GM19438 (cell line): ENCODE measurements at regions not wholly inside any gene's neighbourhood (a gene's known extent, or its start where the extent isn't known, plus 50 kb on each side); places are given as distances from the start of the nearest gene placed in this dataset.
A peak's percentile ranks its signal among the peaks of the same experiment; 100 is the strongest.

Source experiments
- ATAC-seq: cut with Tn5 transposase; IDR thresholded peaks from one replicate; pipeline ENCODE4 v1.9.1; 2021; ENCODE audit warnings: low read depth; ENCODE audit not compliant: unreplicated experiment

DNA sequence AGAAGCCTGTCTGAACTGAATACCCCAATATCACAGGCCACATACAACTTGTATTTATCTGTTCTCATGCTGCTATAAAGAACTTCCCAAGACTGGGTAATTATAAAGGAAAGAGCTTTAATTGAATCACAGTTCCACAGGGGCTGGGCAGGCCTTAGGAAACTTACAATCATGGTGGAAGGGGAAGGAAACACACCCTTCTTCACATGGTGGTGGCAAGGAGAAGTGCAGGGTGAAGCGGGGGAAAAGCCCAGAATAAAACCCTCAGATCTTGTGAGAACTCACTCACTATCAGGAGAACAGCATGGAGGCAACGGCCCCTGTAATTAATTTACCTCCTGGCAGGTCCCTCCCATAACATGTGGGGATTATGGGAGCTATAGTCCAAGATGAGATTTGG is 50.3 kb upstream of the FNDC1 start:
- ATAC-seq = no peak

DNA sequence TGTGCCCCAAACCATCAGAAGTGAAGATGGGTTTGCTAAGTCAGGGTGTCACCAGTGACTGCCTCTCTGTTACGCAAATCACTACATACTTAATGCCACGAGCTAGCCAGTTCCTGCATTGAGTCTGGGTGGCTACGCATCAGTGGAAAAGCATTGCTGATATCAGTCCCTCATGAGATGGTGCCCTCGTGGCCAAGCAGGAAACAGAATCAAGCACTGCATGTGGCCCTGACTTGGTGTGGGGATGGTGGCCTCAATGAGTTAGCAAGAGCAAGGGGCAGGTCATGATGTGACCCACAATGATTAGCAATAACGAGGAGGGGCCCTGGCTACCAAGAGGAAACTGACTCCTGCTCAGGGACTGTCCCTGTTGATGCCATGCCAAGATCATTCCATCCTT is 51.6 kb upstream of the FNDC1 start:
- no peak for ATAC-seq

DNA sequence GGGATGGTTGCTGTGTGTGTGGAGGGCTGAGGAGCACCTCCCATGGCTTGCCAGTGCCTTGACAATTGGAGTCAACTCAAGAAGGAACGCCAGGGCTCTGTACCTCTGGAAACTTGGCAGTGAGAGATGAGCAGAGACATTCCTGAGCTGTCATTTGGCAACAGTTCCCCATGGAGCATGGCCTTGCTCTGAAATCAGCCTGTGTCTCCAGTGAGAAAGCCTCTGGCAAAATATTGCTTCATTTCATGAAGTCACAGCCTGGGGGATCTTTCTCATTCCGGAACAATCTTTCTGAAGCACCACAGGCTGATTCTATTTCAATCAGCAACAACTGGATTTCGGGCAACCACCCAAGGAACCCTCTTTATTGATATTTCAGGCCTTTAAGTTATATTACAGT is 52.2 kb upstream of the FNDC1 start:
- ATAC-seq = no peak

DNA sequence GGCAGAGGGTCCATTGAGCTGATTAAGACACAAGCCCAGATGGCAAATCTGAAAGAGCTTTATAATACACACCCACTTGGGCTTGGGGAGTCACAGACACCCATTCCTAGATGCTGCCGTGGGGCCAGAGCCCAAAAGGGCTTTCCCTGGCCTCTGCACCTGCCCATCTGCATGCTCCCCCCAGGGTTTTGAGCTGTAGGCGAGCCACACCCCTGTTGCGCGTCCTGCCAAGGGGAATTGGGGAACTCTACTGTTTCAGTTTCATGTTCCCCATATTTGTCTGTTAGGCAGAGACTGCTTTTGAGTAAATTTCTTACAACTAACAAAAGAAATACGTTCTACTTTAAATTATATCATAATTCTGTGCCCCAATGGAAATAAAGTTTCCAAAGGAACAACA is 52.9 kb upstream of the FNDC1 start:
- peak; percentile 77 for ATAC-seq

DNA sequence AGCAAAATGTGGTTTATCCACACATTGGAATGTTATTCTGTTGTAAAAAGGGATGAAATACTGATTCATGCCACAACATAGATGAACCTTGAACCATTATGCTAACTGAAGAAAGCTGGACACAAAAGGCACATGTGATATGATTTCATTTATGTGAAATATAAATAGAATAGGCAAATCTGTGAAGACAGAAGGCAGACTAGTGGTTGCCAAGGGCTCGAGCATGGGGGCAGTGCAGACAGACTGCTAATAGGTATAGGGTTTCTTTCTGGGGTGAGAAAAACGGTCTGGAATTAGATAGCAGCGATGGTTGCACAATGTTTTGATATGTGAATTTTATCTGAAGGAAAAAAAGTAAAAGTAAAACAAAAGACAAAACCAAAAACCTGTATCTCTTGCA is 54.6 kb upstream of the FNDC1 start:
- ATAC-seq = no peak

DNA sequence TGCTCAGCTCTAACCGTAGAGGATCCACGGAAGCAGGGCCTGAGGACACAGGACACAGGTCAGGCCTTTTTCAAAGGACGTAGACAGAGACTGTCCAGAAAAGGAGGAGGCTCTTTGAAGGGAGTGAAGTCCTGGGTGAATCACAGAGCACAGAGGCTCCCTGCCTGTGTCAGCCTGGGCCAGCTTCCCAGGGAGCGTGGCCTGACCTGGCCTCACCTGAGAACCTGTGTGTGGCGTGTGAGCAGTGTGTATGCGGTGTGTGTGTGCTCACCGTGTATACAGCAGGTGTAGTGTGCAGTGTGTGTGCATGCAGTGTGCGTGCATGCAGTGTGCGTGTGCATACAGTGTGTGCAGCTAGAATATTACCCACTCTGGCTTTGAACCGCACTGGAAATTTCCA is 56.0 kb upstream of the FNDC1 start:
- no peak for ATAC-seq

DNA sequence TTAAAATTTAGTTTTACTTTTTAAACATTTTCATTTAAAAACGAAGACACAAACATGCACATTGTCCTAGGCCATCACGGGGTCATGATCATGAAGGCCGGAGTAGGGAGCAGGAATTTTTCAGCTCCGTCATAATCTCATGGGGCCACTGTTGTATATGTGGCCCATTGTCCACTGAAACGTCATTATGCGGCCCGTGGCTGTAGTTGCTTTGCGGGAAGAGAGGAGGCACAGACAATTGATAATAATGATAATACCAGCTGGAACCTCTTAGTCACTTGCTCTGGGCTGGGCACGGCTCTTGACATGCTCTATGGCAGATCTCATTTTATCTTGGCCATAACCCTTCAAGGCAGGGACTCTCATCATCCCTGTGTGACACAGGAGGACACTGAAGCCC is 56.5 kb upstream of the FNDC1 start:
- ATAC-seq = no peak

DNA sequence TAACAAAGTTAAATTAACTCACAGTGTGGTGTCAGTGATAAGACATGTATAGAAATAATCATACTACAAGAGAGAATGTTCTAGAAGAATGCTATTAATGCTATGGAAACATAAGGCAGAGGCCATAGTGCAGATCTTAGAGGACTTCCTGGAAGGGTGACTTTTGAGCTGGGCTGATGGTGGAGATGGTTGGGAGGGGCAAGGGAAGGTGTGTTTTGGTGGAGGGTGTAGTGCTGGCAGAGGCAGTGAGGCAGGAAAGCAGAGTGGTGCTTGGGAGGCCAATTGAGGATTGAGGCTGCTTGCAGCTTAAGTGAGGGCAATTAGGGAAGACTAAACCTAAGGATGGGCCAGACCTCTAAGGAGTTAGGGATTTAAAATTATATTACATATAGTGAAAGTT is 58.5 kb upstream of the FNDC1 start:
- no peak for ATAC-seq

DNA sequence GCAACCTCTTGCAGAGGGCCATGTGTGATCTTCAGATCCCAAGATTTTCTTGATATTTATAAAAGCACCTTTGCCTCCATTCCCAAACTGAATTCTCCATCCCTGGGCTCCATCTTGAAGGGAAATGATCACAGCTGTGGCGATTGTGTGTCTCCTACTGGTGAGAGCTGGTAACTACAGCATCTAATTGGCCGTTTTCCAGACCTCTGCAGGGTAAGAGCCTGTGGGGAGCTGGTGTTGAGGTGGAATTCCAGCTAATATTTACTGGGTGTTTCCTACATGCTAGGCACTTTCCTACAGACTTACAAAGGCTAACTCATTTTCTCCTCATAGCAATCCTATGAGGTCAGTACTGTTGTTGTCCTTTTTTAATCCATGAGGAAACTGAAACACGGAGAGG is 59.2 kb upstream of the FNDC1 start:
- ATAC-seq = no peak

DNA sequence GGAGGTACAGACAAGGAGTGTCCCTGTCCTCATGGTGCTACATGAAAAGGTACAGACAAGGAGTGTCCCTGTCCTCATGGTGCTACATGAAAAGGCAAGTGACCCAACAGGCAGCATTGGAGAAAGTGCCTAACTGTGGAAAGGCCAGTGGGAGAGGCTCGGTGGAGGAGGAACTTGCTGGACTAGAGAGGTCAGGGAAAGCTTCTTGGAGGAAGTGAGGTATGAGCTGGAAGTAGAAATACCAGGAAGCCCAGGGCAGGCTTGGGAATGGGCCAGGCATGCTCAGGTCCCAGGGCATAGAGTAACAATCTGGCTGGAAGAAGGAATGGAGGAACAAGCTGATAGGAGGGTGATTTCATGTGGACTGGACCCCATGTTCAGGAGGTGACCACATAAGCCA is 59.8 kb upstream of the FNDC1 start:
- no peak for ATAC-seq

DNA sequence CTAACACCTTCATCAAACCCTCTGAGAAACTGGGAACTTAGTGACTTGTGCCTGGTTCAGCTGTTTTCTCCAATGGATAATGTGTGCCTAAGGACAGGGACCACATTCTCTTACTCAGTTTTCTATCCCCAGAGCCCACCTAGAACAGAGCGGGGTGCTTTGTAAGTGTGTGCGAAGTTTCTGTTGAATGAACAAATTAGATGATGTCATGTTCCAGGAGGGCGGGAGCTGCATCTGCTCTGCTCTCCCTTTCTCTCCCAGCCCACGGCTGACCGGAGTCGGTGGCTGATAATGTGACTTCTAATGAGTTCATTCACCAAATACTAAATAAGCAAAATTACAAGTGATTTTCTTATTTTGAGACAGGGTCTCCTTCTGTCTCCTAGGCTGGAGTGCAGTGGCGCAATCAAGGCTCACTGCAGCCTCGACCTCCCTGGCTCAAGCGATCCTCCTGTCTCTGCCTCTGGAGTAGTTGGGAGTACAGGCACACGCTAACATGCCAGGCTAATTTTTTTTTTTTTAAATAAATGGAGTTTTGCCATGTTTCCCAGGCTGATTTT is 60.7 kb upstream of the FNDC1 start:
- no peak for ATAC-seq

DNA sequence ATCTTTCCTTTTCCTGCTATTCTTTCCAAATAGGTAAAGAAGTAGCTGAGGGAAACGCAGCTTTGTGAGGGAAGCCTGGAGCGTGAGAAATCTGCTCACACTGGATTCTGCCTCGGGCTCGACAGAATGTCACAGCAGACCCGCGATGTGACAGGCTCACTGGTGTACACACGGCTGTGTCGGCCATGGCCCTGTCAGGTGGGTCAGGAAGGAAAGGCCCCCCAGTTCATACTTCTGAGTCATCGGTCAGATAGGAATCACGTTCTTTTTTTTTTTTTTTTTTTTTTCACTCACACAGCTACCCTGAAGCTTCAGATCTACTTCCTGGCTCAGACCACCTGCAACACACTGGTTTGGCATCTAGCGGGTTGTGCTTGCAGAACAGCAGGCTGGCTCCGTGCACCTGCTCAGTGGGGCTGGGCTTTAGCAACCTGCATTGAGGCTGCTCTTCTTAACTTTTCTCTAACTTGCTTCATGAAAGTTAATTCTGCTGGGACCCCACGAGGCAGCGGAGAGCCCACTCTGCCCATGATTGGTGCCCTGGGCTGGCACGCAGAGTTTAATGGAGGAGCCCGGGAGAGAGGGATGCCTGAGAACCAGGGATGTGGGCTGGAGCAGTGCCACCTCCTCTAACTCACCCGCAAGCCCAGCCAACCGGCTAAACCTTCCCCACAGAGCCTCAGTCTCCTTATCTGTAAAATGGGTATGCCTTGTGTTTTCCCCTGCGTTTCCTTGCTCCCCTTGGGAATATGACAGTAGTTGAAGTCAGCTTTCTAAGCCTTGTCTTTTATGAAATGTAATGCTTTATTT is 61.5 kb upstream of the FNDC1 start:
- no peak for ATAC-seq

DNA sequence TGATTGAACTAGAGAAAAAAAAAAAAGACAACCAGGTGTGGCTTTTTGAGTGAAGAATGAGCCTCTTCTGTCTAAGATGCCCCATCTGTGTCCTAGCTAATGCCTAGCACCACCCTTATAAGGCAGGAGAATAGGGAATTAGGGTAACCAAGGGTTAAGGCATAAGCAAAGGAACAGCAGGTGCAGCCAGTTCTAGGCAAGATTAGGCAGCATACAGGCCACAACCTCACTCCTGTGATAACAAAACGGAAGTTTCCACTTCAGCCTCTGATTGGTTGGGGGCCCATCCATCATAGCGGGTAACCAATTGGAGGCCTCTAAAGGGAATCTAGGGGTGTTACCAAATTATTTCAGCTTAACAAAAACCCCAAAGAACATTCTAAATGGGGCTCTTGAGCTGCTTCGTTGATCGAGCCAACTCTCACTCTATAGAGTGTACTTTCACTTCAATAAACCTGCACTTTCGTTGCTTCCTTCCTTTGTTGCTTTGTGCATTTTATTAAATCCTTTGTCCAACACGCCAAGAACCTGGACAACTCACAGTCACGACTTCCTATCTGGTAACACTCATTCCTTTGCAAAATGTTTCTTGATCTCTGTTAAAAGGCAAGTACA is 61.9 kb upstream of the TAGAP start:
- ATAC-seq = peak; percentile 79

DNA sequence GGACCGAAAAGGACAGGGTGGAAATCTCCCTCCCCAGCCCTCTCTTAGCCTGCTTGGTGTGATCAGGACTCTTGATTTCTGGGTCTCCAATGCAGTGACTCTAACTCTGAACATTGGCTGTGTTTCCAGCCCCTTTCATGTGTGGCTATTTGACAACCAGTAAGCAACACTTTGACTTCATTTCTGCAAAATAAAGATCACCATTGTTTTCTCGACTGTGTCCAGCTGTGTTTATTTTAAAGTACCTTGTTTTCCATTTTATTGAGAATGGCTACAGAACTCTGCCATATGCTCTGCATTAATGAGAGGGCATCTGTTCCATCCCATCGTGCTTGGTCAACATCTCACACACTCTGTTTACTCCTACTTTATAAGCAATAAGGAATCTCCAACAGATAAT is 60.9 kb upstream of the TAGAP start:
- no peak for ATAC-seq

DNA sequence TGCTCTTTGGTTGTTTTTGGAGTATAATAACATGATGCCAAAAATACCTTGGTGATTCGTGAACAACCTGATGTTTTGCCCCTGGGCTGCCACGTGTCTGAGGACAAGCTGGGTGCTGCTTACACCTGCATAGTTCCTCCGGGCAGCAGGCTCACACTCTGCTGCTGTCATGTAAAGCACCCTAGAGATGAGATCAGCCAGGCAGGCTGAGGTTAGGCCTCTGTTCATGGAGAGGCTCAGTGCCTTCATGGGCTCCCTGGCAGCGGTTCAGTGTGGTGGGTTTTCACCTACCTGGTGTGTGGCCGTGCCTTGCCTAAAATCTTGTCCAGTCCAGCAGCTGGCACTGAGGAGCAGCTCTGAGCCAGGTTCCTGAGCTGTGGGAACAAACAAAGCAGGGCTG is 60.1 kb upstream of the TAGAP start:
- ATAC-seq = no peak

DNA sequence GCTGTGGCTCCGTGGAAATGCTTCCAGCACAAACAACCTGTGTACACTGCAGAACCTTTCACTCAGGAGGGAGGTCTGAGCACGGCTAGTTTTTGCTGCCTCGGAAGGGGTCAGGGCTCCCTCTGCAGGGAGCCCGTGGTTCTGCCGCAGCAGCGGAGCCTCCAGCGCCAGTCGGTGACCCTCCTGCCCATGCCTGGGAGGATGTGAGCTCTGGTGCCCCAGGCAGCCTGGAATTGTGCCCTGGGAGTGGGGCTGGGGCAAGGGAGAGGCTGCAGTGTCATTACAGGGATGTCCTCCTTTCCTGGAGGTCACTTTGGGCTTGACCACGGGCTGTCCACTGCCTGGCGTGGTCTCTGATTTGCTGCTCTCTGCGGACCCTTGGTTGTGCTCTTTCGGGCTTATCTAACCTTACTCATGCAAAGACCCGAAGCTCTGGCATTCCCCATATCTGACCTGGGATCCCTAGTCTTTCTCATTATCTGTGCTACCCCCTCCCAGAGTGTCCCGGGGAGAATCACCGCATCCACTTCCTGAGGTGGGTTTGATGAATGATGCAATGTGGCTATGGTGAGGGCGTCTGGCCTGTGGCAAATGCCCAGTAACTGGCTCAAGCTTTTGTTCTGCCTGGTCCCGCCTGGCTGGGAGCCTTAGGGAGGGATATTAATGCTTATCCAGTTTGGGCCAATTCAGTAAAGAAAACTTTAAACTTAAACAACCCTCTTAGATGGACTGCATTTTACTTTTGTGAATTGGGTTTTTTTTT is 59.6 kb upstream of the TAGAP start:
- ATAC-seq = peak; percentile 50

DNA sequence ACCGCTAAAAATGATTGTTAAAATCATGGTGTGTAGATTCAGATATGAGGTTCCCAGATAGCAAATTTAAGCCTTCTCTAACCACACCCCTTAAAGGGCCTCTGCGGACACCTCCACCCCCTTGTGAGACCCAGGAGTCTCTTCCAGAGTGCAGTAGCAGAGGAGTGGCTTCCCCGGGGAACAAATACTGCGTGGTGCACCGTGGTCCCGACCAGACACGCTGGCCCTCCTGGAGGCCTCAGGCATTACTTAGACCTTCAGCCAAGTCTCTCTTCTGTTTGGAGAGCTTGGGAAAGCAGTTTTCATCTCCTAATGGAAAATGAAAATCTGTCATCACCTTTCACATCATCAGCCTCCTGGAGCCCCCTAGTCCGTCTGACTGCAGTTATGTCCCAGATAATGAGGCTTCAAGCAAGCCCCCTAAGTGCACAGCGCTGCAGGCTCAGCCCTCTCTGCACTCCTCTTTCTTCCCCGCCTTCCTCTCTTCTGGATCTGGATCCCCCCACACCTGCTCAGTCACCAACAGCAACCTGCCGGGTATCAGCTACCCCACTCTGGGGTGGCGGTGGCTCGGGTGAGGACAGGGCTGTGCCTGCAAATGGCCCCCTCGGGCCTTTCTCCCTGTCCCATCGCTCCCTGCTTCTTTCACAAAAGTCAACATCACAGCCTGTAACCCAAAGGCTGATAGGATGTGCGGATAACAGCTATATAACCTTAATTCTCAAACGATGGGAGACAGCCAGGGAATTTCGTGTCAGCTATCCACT is 58.8 kb upstream of the TAGAP start:
- no peak for ATAC-seq

DNA sequence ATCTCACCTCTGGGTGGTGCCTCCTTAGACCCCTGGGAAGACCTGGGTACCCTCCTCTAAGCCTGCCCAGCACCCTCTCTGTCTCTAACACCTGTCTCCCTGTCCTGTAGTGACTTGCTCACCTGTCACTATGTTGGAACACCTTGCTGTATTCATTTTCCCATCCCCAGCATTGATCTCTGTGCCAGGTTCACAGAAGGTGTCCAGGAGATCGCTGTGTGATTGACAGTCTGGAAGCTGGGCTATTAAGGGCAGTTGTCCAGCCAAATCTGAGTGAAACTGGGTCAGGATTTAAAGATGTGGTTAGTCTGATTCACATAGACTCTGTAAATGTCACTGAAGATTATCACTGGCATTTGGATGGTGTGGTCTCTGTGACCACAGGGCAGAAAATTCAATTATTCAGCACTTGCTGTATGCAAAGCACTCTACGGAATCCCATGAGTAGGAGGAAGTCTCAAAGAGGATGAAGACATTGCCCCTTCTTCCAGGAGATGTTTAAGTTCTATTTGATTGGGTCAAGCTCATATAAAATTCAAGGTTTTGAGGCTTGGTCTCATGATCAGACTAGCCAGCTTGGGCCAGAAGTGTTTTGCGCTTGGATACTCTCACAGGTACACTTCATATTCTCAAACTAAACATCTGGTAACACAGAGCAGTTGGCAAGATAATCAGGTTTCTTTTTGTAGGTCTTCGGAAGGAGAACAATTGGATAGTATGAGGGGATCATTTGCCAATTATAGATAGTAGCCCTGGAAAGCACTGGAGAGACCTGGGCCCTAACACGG is 57.8 kb upstream of the TAGAP start:
- ATAC-seq = no peak

DNA sequence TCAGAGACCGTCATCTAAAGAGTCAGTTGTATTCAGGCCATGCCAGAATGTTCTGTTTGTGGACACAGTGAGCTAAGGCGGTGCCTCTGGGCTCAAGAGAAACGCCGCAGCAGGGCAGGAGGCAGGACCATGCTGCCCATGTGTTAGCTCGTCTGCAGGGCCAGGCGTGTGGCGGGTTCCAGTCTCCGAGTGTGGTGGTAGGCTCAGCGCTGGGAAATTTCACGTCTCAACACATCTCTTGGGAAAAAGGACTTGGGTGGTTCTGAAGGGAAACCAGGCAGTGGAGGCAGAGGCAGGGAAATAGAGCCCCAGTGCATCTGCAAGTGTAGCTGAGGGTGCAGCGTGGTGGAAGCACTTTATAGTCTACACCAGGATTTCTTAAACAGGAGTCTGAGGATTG is 56.9 kb upstream of the TAGAP start:
- no peak for ATAC-seq
